ENCODE measurements at regions not wholly inside any gene's neighbourhood (a gene's known extent, or its start where the extent isn't known, plus 50 kb on each side); places are given as distances from the start of the nearest gene placed in this dataset.

GRCh38 chr9:557601-558201 lies 283.8 kb upstream of the DMRT1 start:
- ChIA-PET CTCF (interaction anchor here (0.6 to 2.0 kb wide), 7 partner anchors 12 to 249 kb away, joined by 3 to 4 read pairs (median 3); no protein-coding TSS in a partner anchor), POLR2A (no interaction called here)
- ATAC-seq (peak; percentile 96 to 97), FAIRE-seq (peak; percentile 91), DNase-seq (ENCODE audit: low read depth in 1 of 2, low spot score in 1 of 2) (peak; percentile 68 to 91)
- peak overlapping the region; percentile 43 for H3K4me2 ChIP-seq
- H3K27ac ChIP-seq: peak overlapping the region; percentile 76 to 85
- WGBS (ENCODE audit: missing lambda C conversion rate): 16% methylated on average over 9 of the region's 9 CpGs
- H3K4me1 ChIP-seq: peaks cover 68% of the 10 kb centered on the region
- no peaks in the 10 kb centered on the region for H3K9me3 ChIP-seq
- no peak overlapping the region for H3K4me3 ChIP-seq
- TF ChIP-seq SREBF2 (IDR thresholded peaks at IDR 0.05): no peak
- no peak for TF ChIP-seq RCOR1 (IDR thresholded peaks at IDR 0.05; ENCODE audit: low read depth, low read length)
- TF ChIP-seq CHD2 (IDR thresholded peaks at IDR 0.05; ENCODE audit: low read length, partially characterized antibody): no peak
- TF ChIP-seq ZC3H11A (IDR thresholded peaks at IDR 0.05): no peak
- no peak for TF ChIP-seq POLR2AphosphoS2 (conservative IDR thresholded peaks at IDR 0.05; ENCODE audit: low read length)
- TF ChIP-seq PHF8 (IDR thresholded peaks at IDR 0.05; ENCODE audit: borderline replicate concordance, low read depth): no peak
- TF ChIP-seq MAZ (IDR thresholded peaks at IDR 0.05; ENCODE audit: borderline replicate concordance, low read depth, low read length): no peak
- no peak for TF ChIP-seq NFE2L2 (conservative IDR thresholded peaks at IDR 0.05; ENCODE audit: low read length)
- TF ChIP-seq KDM5A (IDR thresholded peaks at IDR 0.05): no peak
- no peak for TF ChIP-seq ZFP36 (IDR thresholded peaks at IDR 0.05; ENCODE audit: borderline replicate concordance, partially characterized antibody)
- TF ChIP-seq HDAC2 (IDR thresholded peaks at IDR 0.05): no peak
- TF ChIP-seq TP53 (CRISPR knock-in tag; IDR thresholded peaks at IDR 0.05): no peak
- no peak for TF ChIP-seq CBX8 (IDR thresholded peaks at IDR 0.05)
- TF ChIP-seq ESRRA (IDR thresholded peaks at IDR 0.05; ENCODE audit: borderline replicate concordance, low read length): no peak
- no peak for TF ChIP-seq CHD4 (IDR thresholded peaks at IDR 0.05; ENCODE audit: borderline replicate concordance)
- no peak for TF ChIP-seq MAFK (IDR thresholded peaks at IDR 0.05; ENCODE audit: partially characterized antibody)
- no peak for TF ChIP-seq FOXS1 (CRISPR knock-in tag; IDR thresholded peaks at IDR 0.05)
- no peak for TF ChIP-seq FOSL2 (IDR thresholded peaks at IDR 0.05)
- TF ChIP-seq FOSL2 (CRISPR knock-in tag; IDR thresholded peaks at IDR 0.05): peak; percentile 81
- TF ChIP-seq EHMT2 (IDR thresholded peaks at IDR 0.05; ENCODE audit: low read depth): no peak
- peak; percentile 32; the same call in 1 of the 2 replicates for TF ChIP-seq JUNB (IDR thresholded peaks at IDR 0.05)
- TF ChIP-seq ELK1 (IDR thresholded peaks at IDR 0.05; ENCODE audit: low read depth, low read length): no peak
- peak; percentile 60; the same call in 1 of the 2 replicates for TF ChIP-seq EHF (CRISPR knock-in tag; IDR thresholded peaks at IDR 0.05)
- no peak for TF ChIP-seq ZSCAN20 (CRISPR knock-in tag; IDR thresholded peaks at IDR 0.05)
- TF ChIP-seq USF2 (IDR thresholded peaks at IDR 0.05): no peak
- no peak for TF ChIP-seq HOXB13 (CRISPR knock-in tag; IDR thresholded peaks at IDR 0.05; ENCODE audit: low read depth)
- no peak for TF ChIP-seq HOXB5 (CRISPR knock-in tag; IDR thresholded peaks at IDR 0.05)
- TF ChIP-seq POLR2A (IDR thresholded peaks at IDR 0.05; ENCODE audit: low read length): no peak
- TF ChIP-seq HEYL (CRISPR knock-in tag; IDR thresholded peaks at IDR 0.05): 0 out of 2 replicates have a peak, but pooled peaks have one; percentile 50
- TF ChIP-seq, protein P1, sequence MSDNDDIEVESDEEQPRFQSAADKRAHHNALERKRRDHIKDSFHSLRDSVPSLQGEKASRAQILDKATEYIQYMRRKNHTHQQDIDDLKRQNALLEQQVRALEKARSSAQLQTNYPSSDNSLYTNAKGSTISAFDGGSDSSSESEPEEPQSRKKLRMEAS (IDR thresholded peaks at IDR 0.05): peak; percentile 68
- TF ChIP-seq NPAS2 (CRISPR knock-in tag; IDR thresholded peaks at IDR 0.05; ENCODE audit: borderline replicate concordance): no peak
- TF ChIP-seq, protein P2, sequence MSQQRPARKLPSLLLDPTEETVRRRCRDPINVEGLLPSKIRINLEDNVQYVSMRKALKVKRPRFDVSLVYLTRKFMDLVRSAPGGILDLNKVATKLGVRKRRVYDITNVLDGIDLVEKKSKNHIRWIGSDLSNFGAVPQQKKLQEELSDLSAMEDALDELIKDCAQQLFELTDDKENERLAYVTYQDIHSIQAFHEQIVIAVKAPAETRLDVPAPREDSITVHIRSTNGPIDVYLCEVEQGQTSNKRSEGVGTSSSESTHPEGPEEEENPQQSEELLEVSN (IDR thresholded peaks at IDR 0.05; ENCODE audit: borderline replicate concordance, low read depth): no peak
- TF ChIP-seq, protein P3, sequence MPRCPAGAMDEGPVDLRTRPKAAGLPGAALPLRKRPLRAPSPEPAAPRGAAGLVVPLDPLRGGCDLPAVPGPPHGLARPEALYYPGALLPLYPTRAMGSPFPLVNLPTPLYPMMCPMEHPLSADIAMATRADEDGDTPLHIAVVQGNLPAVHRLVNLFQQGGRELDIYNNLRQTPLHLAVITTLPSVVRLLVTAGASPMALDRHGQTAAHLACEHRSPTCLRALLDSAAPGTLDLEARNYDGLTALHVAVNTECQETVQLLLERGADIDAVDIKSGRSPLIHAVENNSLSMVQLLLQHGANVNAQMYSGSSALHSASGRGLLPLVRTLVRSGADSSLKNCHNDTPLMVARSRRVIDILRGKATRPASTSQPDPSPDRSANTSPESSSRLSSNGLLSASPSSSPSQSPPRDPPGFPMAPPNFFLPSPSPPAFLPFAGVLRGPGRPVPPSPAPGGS (IDR thresholded peaks at IDR 0.05): no peak
- TF ChIP-seq, protein P4, sequence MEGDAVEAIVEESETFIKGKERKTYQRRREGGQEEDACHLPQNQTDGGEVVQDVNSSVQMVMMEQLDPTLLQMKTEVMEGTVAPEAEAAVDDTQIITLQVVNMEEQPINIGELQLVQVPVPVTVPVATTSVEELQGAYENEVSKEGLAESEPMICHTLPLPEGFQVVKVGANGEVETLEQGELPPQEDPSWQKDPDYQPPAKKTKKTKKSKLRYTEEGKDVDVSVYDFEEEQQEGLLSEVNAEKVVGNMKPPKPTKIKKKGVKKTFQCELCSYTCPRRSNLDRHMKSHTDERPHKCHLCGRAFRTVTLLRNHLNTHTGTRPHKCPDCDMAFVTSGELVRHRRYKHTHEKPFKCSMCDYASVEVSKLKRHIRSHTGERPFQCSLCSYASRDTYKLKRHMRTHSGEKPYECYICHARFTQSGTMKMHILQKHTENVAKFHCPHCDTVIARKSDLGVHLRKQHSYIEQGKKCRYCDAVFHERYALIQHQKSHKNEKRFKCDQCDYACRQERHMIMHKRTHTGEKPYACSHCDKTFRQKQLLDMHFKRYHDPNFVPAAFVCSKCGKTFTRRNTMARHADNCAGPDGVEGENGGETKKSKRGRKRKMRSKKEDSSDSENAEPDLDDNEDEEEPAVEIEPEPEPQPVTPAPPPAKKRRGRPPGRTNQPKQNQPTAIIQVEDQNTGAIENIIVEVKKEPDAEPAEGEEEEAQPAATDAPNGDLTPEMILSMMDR (IDR thresholded peaks at IDR 0.05): no peak
- no peak for TF ChIP-seq ZNF302 (CRISPR knock-in tag; IDR thresholded peaks at IDR 0.05)
- TF ChIP-seq ATOH8 (CRISPR knock-in tag; IDR thresholded peaks at IDR 0.05; ENCODE audit: low read depth): no peak
- TF ChIP-seq TFCP2L1 (CRISPR knock-in tag; IDR thresholded peaks at IDR 0.05): no peak
- no peak for TF ChIP-seq RFX5 (IDR thresholded peaks at IDR 0.05)

Measured in A549 (cell line).